Body of pancreas (tissue), 4 donors: ENCODE measurements at regions not wholly inside any gene's neighbourhood (a gene's known extent, or its start where the extent isn't known, plus 50 kb on each side); places are given as distances from the start of the nearest gene placed in this dataset.

ENCODE experiments used
- ATAC-seq: fragments of 150-250 bp; one replicate; pipeline ENCODE4 v1.9.1; 2016
- DNase-seq, 4 donors: peaks; one replicate each; pipeline ENCODE4 v3.0.0-alpha.2; 2019
- H3K27ac ChIP-seq, 4 donors: fragments of 200-600 bp; sonication (generic); 1 replicate in 3 of 4; 2 replicates in 1 of 4; pipeline versions ENCODE4 v1.5.1 to v1.6.1; 2016 to 2019; ENCODE audit warnings: mild to moderate bottlenecking in 1 of 4, mixed read lengths in 1 of 4, moderate library complexity in 1 of 4
- H3K27me3 ChIP-seq, 2 donors: fragments of 200-600 bp; sonication (generic); one replicate each; pipeline ENCODE4 v1.6.0; 2016; ENCODE audit warnings: mild to moderate bottlenecking in 1 of 2
- H3K36me3 ChIP-seq, 2 donors: fragments of 200-600 bp; sonication (generic); replicated peaks in 1 of 2; 2 replicates each; pipeline ENCODE4 v1.5.1; 2016; ENCODE audit warnings: low read depth in 2 of 2; ENCODE audit not compliant: insufficient read depth in 1 of 2
- H3K4me1 ChIP-seq: fragments of 200-600 bp; sonication (generic); one replicate; pipeline ENCODE4 v1.6.0; 2016
- H3K4me3 ChIP-seq, 2 donors: fragments of 200-600 bp; sonication (generic); 1 replicate in 1 of 2; 2 replicates in 1 of 2; pipeline ENCODE4 v1.5.1; 2016 to 2019
- H3K9me3 ChIP-seq, 3 donors: fragments of 200-600 bp; sonication (generic); 1 replicate in 2 of 3; 2 replicates in 1 of 3; pipeline ENCODE4 v1.5.1; 2016
- CTCF ChIP-seq, 7 experiments: fragments of 450-650 bp in 4 of 7; fragments of 200-600 bp in 3 of 7; sonication (generic) in 3 of 7; IDR thresholded peaks; one replicate each; pipeline ENCODE4 v1.5.1; 2016 to 2019; ENCODE audit warnings: antibody characterized with exemption in 7 of 7
- POLR2A ChIP-seq, 3 donors: fragments of 450-650 bp; IDR thresholded peaks; one replicate each; pipeline ENCODE4 v1.6.1; 2016; ENCODE audit warnings: antibody characterized with exemption in 3 of 3, mild to moderate bottlenecking in 2 of 3
- WGBS, 2 donors: methylation state at CpG; one replicate each; pipeline ENCODE4 v1.1.5; 2017; 5-methylcytosine and 5-hydroxymethylcytosine counted together
- intact Hi-C: fragments of 100-400 bp; cut with DNase I; formaldehyde crosslinking; loops from one replicate; pipeline ENCODE4 v1.15.1; 2023

GRCh38 chr2:204321910-204322751, 223.1 kb upstream of the PARD3B start:
- ATAC-seq: peak; percentile 36
- 44 to 49% methylated on average over 9 of the region's 9 CpGs for WGBS, 2 donors
- no peaks in the 10 kb centered on the region for H3K4me1 ChIP-seq
- TF ChIP-seq POLR2A (IDR thresholded peaks at IDR 0.05) (no peak), CTCF (IDR thresholded peaks at IDR 0.05) (no peak)
- no peaks in the 10 kb centered on the region for H3K27me3 ChIP-seq
- H3K36me3 ChIP-seq: no peaks in the 10 kb centered on the region
- no peak overlapping the region for H3K4me3 ChIP-seq
- H3K27ac ChIP-seq: no peak overlapping the region
- intact Hi-C loops: loop anchor here (10.0 kb wide), 2 partner anchors 373 to 1363 kb away; partner anchors contain the start of gene NRP2
- DNase-seq: no peak
- no peaks in the 10 kb centered on the region for H3K9me3 ChIP-seq

GRCh38 chr2:204325468-204325867, 219.8 kb upstream of the PARD3B start:
- intact Hi-C loops: loop anchor here (10.0 kb wide), 2 partner anchors 369 to 1359 kb away; partner anchors contain the start of gene NRP2
- Histone ChIP-seq H3K4me1 (no peaks in the 10 kb centered on the region), H3K27ac (no peak overlapping the region), H3K36me3 (no peaks in the 10 kb centered on the region), H3K27me3 (no peaks in the 10 kb centered on the region), H3K9me3 (no peaks in the 10 kb centered on the region), H3K4me3 (no peak overlapping the region)
- peak; percentile 61 to 76 (median 72) for DNase-seq
- WGBS, 2 donors: 14 to 16% methylated on average over 7 of the region's 7 CpGs
- ATAC-seq: peak; percentile 82
- peak; percentile 73 to 94 (median 91) for TF ChIP-seq CTCF (IDR thresholded peaks at IDR 0.05)
- no peak for TF ChIP-seq POLR2A (IDR thresholded peaks at IDR 0.05)

GRCh38 chr2:204328373-204328772, 216.9 kb upstream of the PARD3B start:
- intact Hi-C loops: loop anchor here (10.0 kb wide), 2 partner anchors 366 to 1356 kb away; partner anchors contain the start of gene NRP2
- no peak for ATAC-seq
- Histone ChIP-seq H3K9me3 (no peaks in the 10 kb centered on the region), H3K27ac (no peak overlapping the region), H3K4me1 (no peaks in the 10 kb centered on the region), H3K36me3 (no peaks in the 10 kb centered on the region), H3K4me3 (no peak overlapping the region), H3K27me3 (no peaks in the 10 kb centered on the region)
- peak in 2 of 4 donors; percentile 17 to 34 for DNase-seq
- TF ChIP-seq CTCF (IDR thresholded peaks at IDR 0.05) (no peak), POLR2A (IDR thresholded peaks at IDR 0.05) (no peak)
- WGBS, 2 donors: 37 to 40% methylated on average over 7 of the region's 7 CpGs

- no peaks in the 10 kb centered on the region for H3K4me1 ChIP-seq
- no peaks in the 10 kb centered on the region for H3K36me3 ChIP-seq
- no peak for DNase-seq
- no peak overlapping the region for H3K4me3 ChIP-seq
- H3K9me3 ChIP-seq: no peaks in the 10 kb centered on the region
- H3K27me3 ChIP-seq: no peaks in the 10 kb centered on the region
- ATAC-seq: no peak
- WGBS, 2 donors: 88 to 90% methylated on average over 6 of the region's 6 CpGs
- no peak for TF ChIP-seq CTCF (IDR thresholded peaks at IDR 0.05)
- TF ChIP-seq POLR2A (IDR thresholded peaks at IDR 0.05): no peak
- no peak overlapping the region for H3K27ac ChIP-seq
- intact Hi-C loops: loop anchor here (10.0 kb wide), 2 partner anchors 366 to 1356 kb away; partner anchors contain the start of gene NRP2
Measured at GRCh38 chr2:204329016-204329415, 216.3 kb upstream of the PARD3B start.
